Activated CD8-positive, alpha-beta T cell treated with anti-CD3 and anti-CD28 coated beads, Interleukin-2, amount 10 ng/mL, durations not matched to agents 7 days and 5 days (primary cell): ENCODE measurements at regions not wholly inside any gene's neighbourhood (a gene's known extent, or its start where the extent isn't known, plus 50 kb on each side); places are given as distances from the start of the nearest gene placed in this dataset.
"Not testable (repeated sequence)": the region's sequence is repeated elsewhere in the genome, so short reads cannot be mapped to it uniquely, and the experiment has no call there.

ENCODE experiments used
- ATAC-seq: fragments of 150-1000 bp; cut with Tn5 transposase; one replicate; pipeline ENCODE4 v1.10.0; 2021; ENCODE audit warnings: moderate library complexity
- CTCF ChIA-PET: fragments of 350-600 bp; sonication (Branson Sonifier 250); formaldehyde crosslinking; loops from one replicate; lab custom pipeline; 2021; ENCODE audit warnings: antibody characterized with exemption; lab: Charles Lee
- POLR2A ChIA-PET: fragments of 350-600 bp; sonication (Branson Sonifier 250); formaldehyde crosslinking; loops from one replicate; lab custom pipeline; 2021; ENCODE audit warnings: antibody characterized with exemption; lab: Charles Lee
- DNase-seq: peaks from one replicate; pipeline ENCODE4 v3.0.0-alpha.2; 2020
- H3K27ac Mint-ChIP-seq: one replicate; pipeline ENCODE4 v1.8.0; 2021; ENCODE audit warnings: mild to moderate bottlenecking, mixed read lengths
- H3K27me3 Mint-ChIP-seq: one replicate; pipeline ENCODE4 v1.8.0; 2021; ENCODE audit warnings: low read depth, mixed read lengths
- H3K36me3 Mint-ChIP-seq: one replicate; pipeline ENCODE4 v1.8.0; 2021; ENCODE audit warnings: low read depth, mixed read lengths
- H3K4me1 Mint-ChIP-seq: one replicate; pipeline ENCODE4 v1.8.0; 2021; ENCODE audit warnings: low read depth, mixed read lengths
- H3K4me3 Mint-ChIP-seq: one replicate; pipeline ENCODE4 v1.8.0; 2021; ENCODE audit warnings: mild to moderate bottlenecking, mixed read lengths
- H3K9me3 Mint-ChIP-seq: one replicate; pipeline ENCODE4 v1.8.0; 2022; ENCODE audit warnings: mixed read lengths; ENCODE audit not compliant: insufficient read depth

DNA sequence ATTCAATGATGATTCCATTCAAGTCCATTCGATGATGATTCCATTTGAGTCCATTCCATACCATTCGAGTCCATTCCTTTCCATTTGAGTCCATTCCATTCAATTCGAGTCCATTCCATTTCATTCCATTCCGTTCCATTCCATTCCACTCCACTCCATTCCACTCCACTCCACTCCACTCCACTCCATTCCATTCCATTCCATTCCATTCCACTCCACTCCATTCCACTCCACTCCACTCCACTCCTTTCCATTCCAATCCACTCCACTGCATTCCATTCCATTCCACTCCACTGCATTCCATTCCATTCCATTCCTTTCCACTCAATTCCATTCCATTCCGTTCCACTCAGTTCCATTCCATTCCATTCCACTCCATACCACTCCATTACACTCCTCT lies 625.6 kb downstream of the TP53TG3F start:
- POLR2A ChIA-PET, H3K27ac Mint-ChIP-seq, H3K27me3 Mint-ChIP-seq, ATAC-seq, DNase-seq, CTCF ChIA-PET, H3K4me3 Mint-ChIP-seq, H3K4me1 Mint-ChIP-seq, H3K9me3 Mint-ChIP-seq: not testable (repeated sequence)
- H3K36me3 Mint-ChIP-seq, result peaks cover 23% of the 10 kb centered on the region

GRCh38 chr16:34095006-34095405 lies 635.6 kb downstream of the TP53TG3F start:
- H3K27ac Mint-ChIP-seq, POLR2A ChIA-PET, H3K4me1 Mint-ChIP-seq, ATAC-seq, CTCF ChIA-PET, H3K4me3 Mint-ChIP-seq, H3K27me3 Mint-ChIP-seq, DNase-seq, H3K9me3 Mint-ChIP-seq: not testable (repeated sequence)
- peaks cover 20% of the 10 kb centered on the region for H3K36me3 Mint-ChIP-seq

GRCh38 chr16:34096911-34097310 lies 637.5 kb downstream of the TP53TG3F start:
- ATAC-seq, POLR2A ChIA-PET, H3K27me3 Mint-ChIP-seq, CTCF ChIA-PET, DNase-seq, H3K27ac Mint-ChIP-seq, H3K4me3 Mint-ChIP-seq, H3K9me3 Mint-ChIP-seq, H3K4me1 Mint-ChIP-seq: not testable (repeated sequence)
- peaks cover 13% of the 10 kb centered on the region for H3K36me3 Mint-ChIP-seq

GRCh38 chr16:34097326-34097725 lies 637.9 kb downstream of the TP53TG3F start:
- H3K4me3 Mint-ChIP-seq, H3K27me3 Mint-ChIP-seq, POLR2A ChIA-PET, ATAC-seq, H3K4me1 Mint-ChIP-seq, H3K27ac Mint-ChIP-seq, DNase-seq, CTCF ChIA-PET, H3K9me3 Mint-ChIP-seq: not testable (repeated sequence)
- H3K36me3 Mint-ChIP-seq, result peaks cover 13% of the 10 kb centered on the region

GRCh38 chr16:34098033-34098432 lies 638.6 kb downstream of the TP53TG3F start:
- CTCF ChIA-PET, H3K27me3 Mint-ChIP-seq, H3K9me3 Mint-ChIP-seq, ATAC-seq, H3K27ac Mint-ChIP-seq, H3K4me3 Mint-ChIP-seq, DNase-seq, POLR2A ChIA-PET, H3K4me1 Mint-ChIP-seq: not testable (repeated sequence)
- peaks cover 13% of the 10 kb centered on the region for H3K36me3 Mint-ChIP-seq

GRCh38 chr16:34099028-34099427 lies 639.6 kb downstream of the TP53TG3F start:
- POLR2A ChIA-PET, CTCF ChIA-PET, H3K27ac Mint-ChIP-seq, DNase-seq, H3K4me1 Mint-ChIP-seq, H3K4me3 Mint-ChIP-seq, ATAC-seq, H3K27me3 Mint-ChIP-seq: not testable (repeated sequence)
- H3K36me3 Mint-ChIP-seq, result peaks cover 13% of the 10 kb centered on the region
- H3K9me3 Mint-ChIP-seq, result peaks cover 18% of the 10 kb centered on the region
